ENCODE measurements at regions not wholly inside any gene's neighbourhood (a gene's known extent, or its start where the extent isn't known, plus 50 kb on each side); places are given as distances from the start of the nearest gene placed in this dataset.

DNA sequence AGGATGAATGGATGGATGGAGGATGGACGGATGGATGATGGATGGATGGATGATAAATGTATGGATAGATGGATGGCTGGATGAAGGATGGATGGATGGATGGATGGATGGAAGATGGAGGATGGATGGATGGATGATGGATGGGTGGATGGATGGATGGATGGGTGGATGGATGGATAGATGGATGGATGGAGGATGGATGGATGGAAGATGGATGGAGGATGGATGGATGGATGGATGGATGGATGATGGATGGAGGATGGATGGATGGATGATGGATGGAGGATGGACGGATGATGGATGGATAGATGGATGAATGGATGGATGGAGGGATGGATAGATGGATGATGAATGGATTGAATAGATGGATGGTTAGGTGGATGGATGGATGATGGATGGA lies 210.6 kb upstream of the IGF1R start:
- TF ChIP-seq, protein P1, sequence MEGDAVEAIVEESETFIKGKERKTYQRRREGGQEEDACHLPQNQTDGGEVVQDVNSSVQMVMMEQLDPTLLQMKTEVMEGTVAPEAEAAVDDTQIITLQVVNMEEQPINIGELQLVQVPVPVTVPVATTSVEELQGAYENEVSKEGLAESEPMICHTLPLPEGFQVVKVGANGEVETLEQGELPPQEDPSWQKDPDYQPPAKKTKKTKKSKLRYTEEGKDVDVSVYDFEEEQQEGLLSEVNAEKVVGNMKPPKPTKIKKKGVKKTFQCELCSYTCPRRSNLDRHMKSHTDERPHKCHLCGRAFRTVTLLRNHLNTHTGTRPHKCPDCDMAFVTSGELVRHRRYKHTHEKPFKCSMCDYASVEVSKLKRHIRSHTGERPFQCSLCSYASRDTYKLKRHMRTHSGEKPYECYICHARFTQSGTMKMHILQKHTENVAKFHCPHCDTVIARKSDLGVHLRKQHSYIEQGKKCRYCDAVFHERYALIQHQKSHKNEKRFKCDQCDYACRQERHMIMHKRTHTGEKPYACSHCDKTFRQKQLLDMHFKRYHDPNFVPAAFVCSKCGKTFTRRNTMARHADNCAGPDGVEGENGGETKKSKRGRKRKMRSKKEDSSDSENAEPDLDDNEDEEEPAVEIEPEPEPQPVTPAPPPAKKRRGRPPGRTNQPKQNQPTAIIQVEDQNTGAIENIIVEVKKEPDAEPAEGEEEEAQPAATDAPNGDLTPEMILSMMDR (conservative IDR thresholded peaks at IDR 0.05; ENCODE audit: low read depth, low read length): no peak
- H3K4me3 ChIP-seq (ENCODE audit: low read length): no peak overlapping the region
- DNase-seq (ENCODE audit: low read depth): no peak

DNA sequence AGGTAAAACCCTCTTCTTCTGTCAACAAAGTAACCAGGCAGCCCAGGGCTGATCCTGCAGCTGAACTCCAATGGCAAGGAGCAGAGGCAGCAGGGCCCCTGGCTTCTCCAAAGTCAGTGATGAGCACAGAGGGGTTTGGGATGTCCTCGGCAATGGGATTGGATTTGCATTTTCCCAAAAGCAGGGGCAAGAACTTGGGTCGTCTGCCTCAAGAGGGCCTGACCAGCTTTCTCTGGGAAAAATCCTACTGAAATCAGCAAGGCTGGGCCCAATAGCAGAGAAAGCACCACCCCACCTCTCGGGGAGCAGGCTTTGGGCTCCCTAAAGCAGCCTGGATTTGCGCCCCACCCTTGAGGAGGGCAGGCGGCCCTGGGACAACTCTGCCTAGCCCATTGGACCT lies 210.0 kb upstream of the IGF1R start:
- TF ChIP-seq, protein P1 (conservative IDR thresholded peaks at IDR 0.05; ENCODE audit: low read depth, low read length): no peak
- no peak for DNase-seq (ENCODE audit: low read depth)
- no peak overlapping the region for H3K4me3 ChIP-seq (ENCODE audit: low read length)

DNA sequence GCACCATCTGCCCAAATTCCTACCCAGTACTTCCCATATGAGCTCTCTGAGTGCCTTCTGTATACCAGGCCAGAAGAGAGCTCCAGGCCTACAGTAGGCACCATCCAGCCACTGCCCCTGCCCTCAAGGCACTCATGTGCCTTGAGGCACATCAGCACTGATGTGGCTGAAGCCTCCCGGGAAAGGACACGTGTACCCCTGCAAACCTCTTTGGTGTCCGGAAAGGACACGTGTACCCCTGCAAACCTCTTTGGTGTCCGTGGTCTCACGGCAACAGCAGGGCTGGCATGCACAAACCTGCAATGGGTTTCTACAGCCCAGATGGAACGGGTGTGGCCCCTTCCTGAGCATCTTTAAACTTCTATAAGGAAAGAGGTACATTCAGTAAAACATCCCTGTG lies 209.4 kb upstream of the IGF1R start:
- no peak overlapping the region for H3K4me3 ChIP-seq (ENCODE audit: low read length)
- TF ChIP-seq, protein P1 (conservative IDR thresholded peaks at IDR 0.05; ENCODE audit: low read depth, low read length): no peak
- no peak for DNase-seq (ENCODE audit: low read depth)

DNA sequence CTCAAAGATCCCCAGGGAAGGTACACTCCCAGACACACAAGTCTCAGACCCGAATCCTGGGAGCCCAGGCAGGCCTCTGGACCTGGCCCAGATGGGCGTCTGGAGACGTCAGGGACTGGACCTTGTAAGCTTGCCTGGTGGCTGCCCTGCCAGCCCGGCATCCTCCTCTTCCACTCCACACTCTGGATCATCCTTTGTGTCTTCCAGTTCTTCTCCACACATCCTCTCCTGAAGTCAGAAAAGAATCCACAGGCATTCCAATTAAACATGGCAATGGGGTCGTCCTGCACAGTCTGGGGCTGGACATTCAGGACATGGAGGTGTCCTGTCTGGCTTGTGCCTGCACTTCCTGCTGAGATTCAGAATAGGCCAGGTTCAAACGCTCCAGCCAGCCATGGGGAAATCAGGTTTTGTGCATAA lies 208.8 kb upstream of the IGF1R start:
- TF ChIP-seq, protein P1 (conservative IDR thresholded peaks at IDR 0.05; ENCODE audit: low read depth, low read length): no peak
- no peak overlapping the region for H3K4me3 ChIP-seq (ENCODE audit: low read length)
- DNase-seq (ENCODE audit: low read depth): no peak

DNA sequence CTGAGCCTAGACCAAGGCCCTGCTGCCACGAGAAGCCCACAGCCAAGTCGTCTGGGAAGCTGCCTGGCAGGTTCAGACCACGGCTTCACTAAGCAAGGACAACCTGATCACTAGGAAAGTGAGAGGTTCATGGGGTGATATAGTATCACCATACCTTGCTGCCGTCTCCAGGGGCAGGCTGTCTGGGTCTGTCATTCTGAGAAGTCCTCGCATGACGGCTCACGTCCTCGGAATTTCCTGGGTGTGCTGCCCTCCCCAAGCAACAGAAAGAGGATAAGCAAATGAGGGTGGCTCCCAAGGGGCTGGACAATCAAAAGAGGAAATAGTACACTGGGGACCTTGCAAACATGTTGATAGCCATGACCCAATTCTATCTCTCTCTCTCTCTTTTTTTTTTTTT lies 207.4 kb upstream of the IGF1R start:
- H3K4me3 ChIP-seq (ENCODE audit: low read length): no peak overlapping the region
- DNase-seq (ENCODE audit: low read depth): no peak
- TF ChIP-seq, protein P1 (conservative IDR thresholded peaks at IDR 0.05; ENCODE audit: low read depth, low read length): no peak

DNA sequence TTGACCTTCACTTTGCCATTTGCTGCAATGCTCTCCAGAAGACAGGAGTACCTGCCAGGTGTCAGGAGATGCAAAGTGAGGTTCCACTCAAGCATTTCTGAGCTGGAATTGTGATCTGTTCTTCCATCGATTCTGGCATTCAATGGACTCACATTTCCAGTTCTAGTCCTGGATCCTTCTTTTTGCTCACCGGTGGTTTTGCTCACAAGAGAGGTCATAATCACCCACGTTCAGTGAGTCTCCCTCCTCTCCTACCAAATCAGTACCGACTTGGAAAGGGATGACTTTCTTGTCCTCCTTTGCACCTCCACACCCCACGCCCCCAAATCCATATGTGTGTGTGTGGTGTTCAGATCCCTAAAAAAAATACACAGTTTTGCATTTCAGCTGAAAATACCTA lies 206.7 kb upstream of the IGF1R start:
- TF ChIP-seq, protein P1 (conservative IDR thresholded peaks at IDR 0.05; ENCODE audit: low read depth, low read length): no peak
- no peak overlapping the region for H3K4me3 ChIP-seq (ENCODE audit: low read length)
- DNase-seq (ENCODE audit: low read depth): no peak

DNA sequence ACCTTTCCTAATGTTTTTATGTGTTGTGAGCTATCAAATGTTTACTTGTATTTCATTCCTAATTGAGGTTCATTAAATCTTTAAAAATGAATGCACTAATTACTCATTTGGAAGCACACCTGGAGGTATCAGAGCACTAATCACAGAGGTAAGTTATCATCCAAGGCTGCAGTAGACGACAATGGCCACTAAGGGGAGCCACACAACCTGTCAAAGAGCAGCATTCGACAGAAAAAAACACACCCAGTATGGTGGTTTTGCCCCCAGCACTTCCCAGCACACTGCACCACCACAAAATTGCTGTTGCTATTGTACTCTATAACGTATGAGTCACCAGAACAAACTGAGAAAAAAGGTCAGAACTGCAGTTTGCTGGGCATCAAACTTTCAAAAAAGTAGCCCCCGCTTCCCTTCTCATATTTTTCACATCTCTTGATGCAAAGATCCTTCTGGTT lies 205.9 kb upstream of the IGF1R start:
- TF ChIP-seq, protein P1 (conservative IDR thresholded peaks at IDR 0.05; ENCODE audit: low read depth, low read length): peak; percentile 93
- DNase-seq (ENCODE audit: low read depth): peak; percentile 43
- no peak overlapping the region for H3K4me3 ChIP-seq (ENCODE audit: low read length)

All from retinal pigment epithelial cell (primary cell).